Mammary epithelial cell (primary cell): ENCODE measurements at regions not wholly inside any gene's neighbourhood (a gene's known extent, or its start where the extent isn't known, plus 50 kb on each side); places are given as distances from the start of the nearest gene placed in this dataset.

ENCODE experiments used
- EZH2 ChIP-seq: IDR thresholded peaks from 2 replicates; pipeline ENCODE4 v1.6.1; 2012; ENCODE audit warnings: low read length, inconsistent platforms, borderline replicate concordance
- TF ChIP-seq, protein P1 (sequence below), 2 donors: IDR thresholded peaks in 1 of 2; conservative IDR thresholded peaks in 1 of 2; 2 replicates each; pipeline ENCODE4 v1.5.1; 2011 to 2012; ENCODE audit warnings: inconsistent platforms in 2 of 2, low read length in 2 of 2, mild to moderate bottlenecking in 2 of 2, control low read depth in 1 of 2, low read depth in 1 of 2; ENCODE audit not compliant: insufficient read depth in 1 of 2; ENCODE audit errors: extremely low read depth in 1 of 2

DNA sequence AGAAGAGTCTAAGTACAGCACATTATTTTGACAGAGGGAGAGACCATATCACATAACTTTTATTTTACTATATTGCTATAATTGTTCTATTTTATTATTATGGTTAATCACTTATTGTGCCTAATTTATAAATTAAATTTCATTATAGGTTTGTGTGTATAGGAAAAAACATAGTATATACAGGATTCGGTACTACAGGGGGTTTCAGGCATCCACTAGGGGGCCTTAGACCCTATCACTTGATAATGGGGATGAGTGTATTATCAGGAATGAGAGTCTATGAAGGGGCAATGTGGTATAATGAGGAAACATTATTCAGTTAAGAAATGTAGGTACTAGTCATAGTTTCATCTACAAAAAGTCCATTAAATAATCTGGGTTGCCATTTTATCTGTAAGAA, 833.1 kb downstream of the C4orf33 start:
- TF ChIP-seq EZH2: no peak
- TF ChIP-seq, protein P1, sequence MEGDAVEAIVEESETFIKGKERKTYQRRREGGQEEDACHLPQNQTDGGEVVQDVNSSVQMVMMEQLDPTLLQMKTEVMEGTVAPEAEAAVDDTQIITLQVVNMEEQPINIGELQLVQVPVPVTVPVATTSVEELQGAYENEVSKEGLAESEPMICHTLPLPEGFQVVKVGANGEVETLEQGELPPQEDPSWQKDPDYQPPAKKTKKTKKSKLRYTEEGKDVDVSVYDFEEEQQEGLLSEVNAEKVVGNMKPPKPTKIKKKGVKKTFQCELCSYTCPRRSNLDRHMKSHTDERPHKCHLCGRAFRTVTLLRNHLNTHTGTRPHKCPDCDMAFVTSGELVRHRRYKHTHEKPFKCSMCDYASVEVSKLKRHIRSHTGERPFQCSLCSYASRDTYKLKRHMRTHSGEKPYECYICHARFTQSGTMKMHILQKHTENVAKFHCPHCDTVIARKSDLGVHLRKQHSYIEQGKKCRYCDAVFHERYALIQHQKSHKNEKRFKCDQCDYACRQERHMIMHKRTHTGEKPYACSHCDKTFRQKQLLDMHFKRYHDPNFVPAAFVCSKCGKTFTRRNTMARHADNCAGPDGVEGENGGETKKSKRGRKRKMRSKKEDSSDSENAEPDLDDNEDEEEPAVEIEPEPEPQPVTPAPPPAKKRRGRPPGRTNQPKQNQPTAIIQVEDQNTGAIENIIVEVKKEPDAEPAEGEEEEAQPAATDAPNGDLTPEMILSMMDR (conservative IDR thresholded peaks at IDR 0.05 in 1 of 2, IDR thresholded peaks at IDR 0.05 in 1 of 2; ENCODE audit: extremely low read depth in 1 of 2, insufficient read depth in 1 of 2, low read depth in 1 of 2, low read length in 2 of 2): peak in 1 of 2 donors; percentile 12
